Natural killer cell (primary cell): ENCODE measurements at regions not wholly inside any gene's neighbourhood (a gene's known extent, or its start where the extent isn't known, plus 50 kb on each side); places are given as distances from the start of the nearest gene placed in this dataset.
"Not testable (repeated sequence)": the region's sequence is repeated elsewhere in the genome, so short reads cannot be mapped to it uniquely, and the experiment has no call there.

Source experiments
- ATAC-seq, 3 donors: fragments of 150-1000 bp in 2 of 3; fragments of 200-7000 bp in 1 of 3; cut with Tn5 transposase; 1 replicate in 1 of 3; 2 replicates in 2 of 3; pipeline ENCODE4 v1.10.0; 2021; ENCODE audit warnings: mild to moderate bottlenecking in 2 of 3, moderate library complexity in 2 of 3
- DNase-seq, 2 donors: peaks; one replicate each; pipeline versions ENCODE4 v3.0.0 to v3.0.0-alpha.2; 2013 to 2021; ENCODE audit warnings: mixed read lengths in 1 of 2
- H3K27ac ChIP-seq: one replicate; pipeline ENCODE4 v1.5.1; 2013; ENCODE audit warnings: mild to moderate bottlenecking, low read length
- H3K27me3 ChIP-seq: one replicate; pipeline ENCODE4 v1.6.1; 2013; ENCODE audit warnings: low read length; ENCODE audit not compliant: control insufficient read depth, insufficient read depth
- H3K36me3 ChIP-seq: one replicate; pipeline ENCODE4 v1.6.1; 2013; ENCODE audit warnings: low read length; ENCODE audit not compliant: control insufficient read depth, insufficient read depth
- H3K4me1 ChIP-seq: one replicate; pipeline ENCODE4 v1.6.1; 2013; ENCODE audit warnings: low read length; ENCODE audit not compliant: control insufficient read depth, insufficient read depth
- H3K4me3 ChIP-seq: one replicate; pipeline ENCODE4 v1.5.1; 2013; ENCODE audit warnings: low read length
- H3K9me3 ChIP-seq: one replicate; pipeline ENCODE4 v1.6.1; 2013; ENCODE audit warnings: low read length; ENCODE audit not compliant: control insufficient read depth, insufficient read depth
- H3K27ac Mint-ChIP-seq, 2 donors: one replicate each; pipeline ENCODE4 v1.8.0; 2022; ENCODE audit warnings: mild to moderate bottlenecking in 2 of 2, mixed read lengths in 2 of 2, moderate library complexity in 1 of 2
- H3K27me3 Mint-ChIP-seq, 2 donors: one replicate each; pipeline ENCODE4 v1.8.0; 2022; ENCODE audit warnings: low read depth in 2 of 2, mixed read lengths in 2 of 2
- H3K36me3 Mint-ChIP-seq: one replicate; pipeline ENCODE4 v1.8.0; 2022; ENCODE audit warnings: mixed read lengths
- H3K4me1 Mint-ChIP-seq, 2 donors: one replicate each; pipeline ENCODE4 v1.8.0; 2022; ENCODE audit warnings: mixed read lengths in 2 of 2
- H3K4me3 Mint-ChIP-seq: one replicate; pipeline ENCODE4 v1.8.0; 2022; ENCODE audit warnings: mild to moderate bottlenecking, moderate library complexity, mixed read lengths
- H3K9me3 Mint-ChIP-seq, 2 donors: one replicate each; pipeline ENCODE4 v1.8.0; 2022; ENCODE audit warnings: mixed read lengths in 2 of 2
- WGBS: methylation state at CpG from one replicate; pipeline ENCODE4 v1.1.7; 2013; ENCODE audit warnings: missing lambda C conversion rate; ENCODE audit not compliant: insufficient coverage; 5-methylcytosine and 5-hydroxymethylcytosine counted together
- intact Hi-C: fragments of 100-400 bp; cut with micrococcal nuclease; formaldehyde crosslinking; loops from one replicate; pipeline ENCODE4 v1.14.2; 2022
- TF ChIP-seq, protein P1 (sequence below): fragments of 200-600 bp; IDR thresholded peaks from one replicate; pipeline ENCODE4 v1.8.0; 2022; ENCODE audit warnings: antibody characterized with exemption

DNA sequence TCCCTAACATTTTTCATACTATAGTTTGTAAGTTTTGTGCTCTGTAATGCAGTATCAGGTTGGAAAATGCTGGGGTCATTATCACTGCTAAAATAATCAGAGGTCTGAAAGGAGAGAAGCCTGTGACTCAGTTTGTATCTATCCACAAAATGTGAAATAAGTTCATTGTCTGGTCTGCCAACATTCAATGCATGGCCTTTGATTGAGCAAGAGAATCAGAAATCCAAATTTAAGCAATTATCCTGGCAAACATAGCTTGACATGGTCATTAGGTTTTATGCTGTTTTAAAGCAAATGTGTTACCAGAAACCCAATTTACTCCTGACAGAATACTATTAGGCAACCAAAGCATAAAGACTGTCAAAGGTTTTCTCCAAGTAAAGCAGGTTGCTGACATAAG is 709.7 kb upstream of the SEMA3D start:
- Mint-ChIP-seq H3K4me1 (no peaks in the 10 kb centered on the region), H3K27ac (no peak overlapping the region), H3K4me3 (no peak overlapping the region), H3K36me3 (peaks cover 9% of the 10 kb centered on the region), H3K27me3 (no peaks in the 10 kb centered on the region), H3K9me3 (peaks cover 6 to 11% of the 10 kb centered on the region in 2 donors)
- no peaks in the 10 kb centered on the region for H3K4me1 ChIP-seq
- TF ChIP-seq, protein P1, sequence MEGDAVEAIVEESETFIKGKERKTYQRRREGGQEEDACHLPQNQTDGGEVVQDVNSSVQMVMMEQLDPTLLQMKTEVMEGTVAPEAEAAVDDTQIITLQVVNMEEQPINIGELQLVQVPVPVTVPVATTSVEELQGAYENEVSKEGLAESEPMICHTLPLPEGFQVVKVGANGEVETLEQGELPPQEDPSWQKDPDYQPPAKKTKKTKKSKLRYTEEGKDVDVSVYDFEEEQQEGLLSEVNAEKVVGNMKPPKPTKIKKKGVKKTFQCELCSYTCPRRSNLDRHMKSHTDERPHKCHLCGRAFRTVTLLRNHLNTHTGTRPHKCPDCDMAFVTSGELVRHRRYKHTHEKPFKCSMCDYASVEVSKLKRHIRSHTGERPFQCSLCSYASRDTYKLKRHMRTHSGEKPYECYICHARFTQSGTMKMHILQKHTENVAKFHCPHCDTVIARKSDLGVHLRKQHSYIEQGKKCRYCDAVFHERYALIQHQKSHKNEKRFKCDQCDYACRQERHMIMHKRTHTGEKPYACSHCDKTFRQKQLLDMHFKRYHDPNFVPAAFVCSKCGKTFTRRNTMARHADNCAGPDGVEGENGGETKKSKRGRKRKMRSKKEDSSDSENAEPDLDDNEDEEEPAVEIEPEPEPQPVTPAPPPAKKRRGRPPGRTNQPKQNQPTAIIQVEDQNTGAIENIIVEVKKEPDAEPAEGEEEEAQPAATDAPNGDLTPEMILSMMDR = no peak
- ATAC-seq (no peak), DNase-seq (no peak)
- intact Hi-C loops = no loop called here
- H3K27ac ChIP-seq = no peak overlapping the region
- no peaks in the 10 kb centered on the region for H3K36me3 ChIP-seq
- no peaks in the 10 kb centered on the region for H3K27me3 ChIP-seq
- no peaks in the 10 kb centered on the region for H3K9me3 ChIP-seq
- no peak overlapping the region for H3K4me3 ChIP-seq

DNA sequence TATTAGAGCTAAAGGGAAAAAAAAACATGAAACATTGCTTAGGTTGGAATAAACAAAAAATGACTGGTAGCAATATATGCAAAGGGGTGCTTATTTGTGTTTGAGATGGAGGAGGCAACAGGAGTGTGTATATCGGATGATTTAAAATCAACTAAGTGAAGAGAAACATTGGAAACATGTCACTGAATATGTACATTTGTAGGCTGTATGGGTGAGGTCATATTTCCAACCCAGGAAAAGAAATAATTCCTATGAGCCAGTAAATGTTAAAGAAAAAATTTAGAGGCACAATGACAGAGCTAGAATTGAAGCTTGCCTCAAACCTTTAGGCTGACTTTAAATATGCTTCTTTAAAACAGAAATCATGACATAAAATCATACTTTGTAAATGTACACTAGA is 709.0 kb upstream of the SEMA3D start:
- Histone ChIP-seq H3K4me3 (no peak overlapping the region), H3K4me1 (no peaks in the 10 kb centered on the region), H3K36me3 (no peaks in the 10 kb centered on the region), H3K9me3 (no peaks in the 10 kb centered on the region), H3K27me3 (no peaks in the 10 kb centered on the region), H3K27ac (no peak overlapping the region)
- ATAC-seq = no peak
- DNase-seq = no peak
- intact Hi-C loops = no loop called here
- peaks cover 9% of the 10 kb centered on the region for H3K36me3 Mint-ChIP-seq
- WGBS = 95% methylated on average over 1 of the region's 1 CpG
- TF ChIP-seq, protein P1 = no peak
- H3K27me3 Mint-ChIP-seq = no peaks in the 10 kb centered on the region
- H3K27ac Mint-ChIP-seq = no peak overlapping the region
- H3K4me3 Mint-ChIP-seq = no peak overlapping the region
- H3K4me1 Mint-ChIP-seq = no peaks in the 10 kb centered on the region
- H3K9me3 Mint-ChIP-seq = peaks cover 6 to 11% of the 10 kb centered on the region in 2 donors

GRCh38 chr7:85891900-85892299 is 705.0 kb upstream of the SEMA3D start:
- H3K27ac Mint-ChIP-seq, intact Hi-C loops, H3K36me3 Mint-ChIP-seq, H3K27me3 ChIP-seq, H3K4me3 ChIP-seq, ATAC-seq, H3K9me3 Mint-ChIP-seq, H3K27ac ChIP-seq, H3K4me1 ChIP-seq, H3K9me3 ChIP-seq, H3K4me1 Mint-ChIP-seq, H3K4me3 Mint-ChIP-seq, DNase-seq, H3K27me3 Mint-ChIP-seq, H3K36me3 ChIP-seq: not testable (repeated sequence)
- 93% methylated on average over 2 of the region's 5 CpGs for WGBS

GRCh38 chr7:85890244-85890811 is 703.5 kb upstream of the SEMA3D start:
- Histone ChIP-seq H3K4me1 (no peaks in the 10 kb centered on the region), H3K4me3 (no peak overlapping the region), H3K27ac (no peak overlapping the region), H3K27me3 (no peaks in the 10 kb centered on the region), H3K9me3 (no peaks in the 10 kb centered on the region), H3K36me3 (no peaks in the 10 kb centered on the region)
- no peaks in the 10 kb centered on the region for H3K36me3 Mint-ChIP-seq
- no peak for DNase-seq
- TF ChIP-seq, protein P1 = no peak
- no peaks in the 10 kb centered on the region for H3K27me3 Mint-ChIP-seq
- no peak overlapping the region for H3K4me3 Mint-ChIP-seq
- H3K9me3 Mint-ChIP-seq = peaks cover 0 to 7% of the 10 kb centered on the region in 2 donors
- no peak overlapping the region for H3K27ac Mint-ChIP-seq
- H3K4me1 Mint-ChIP-seq = no peaks in the 10 kb centered on the region
- no peak for ATAC-seq
- intact Hi-C loops = no loop called here
